Tibial nerve (tissue), 4 donors: ENCODE measurements at regions not wholly inside any gene's neighbourhood (a gene's known extent, or its start where the extent isn't known, plus 50 kb on each side); places are given as distances from the start of the nearest gene placed in this dataset.

Experiments used
- DNase-seq, 2 donors: peaks; one replicate each; pipeline ENCODE4 v3.0.0-alpha.2; 2019; ENCODE audit warnings: low spot score in 2 of 2
- H3K27ac ChIP-seq, 4 donors: fragments of 200-600 bp; sonication (generic) in 3 of 4; one replicate each; pipeline ENCODE4 v1.5.1; 2017 to 2019; ENCODE audit warnings: mild to moderate bottlenecking in 1 of 4
- H3K27me3 ChIP-seq, 2 donors: fragments of 200-600 bp; sonication (generic) in 1 of 2; one replicate each; pipeline versions ENCODE4 v1.5.1 to v1.6.0; 2017 to 2019
- H3K36me3 ChIP-seq, 3 donors: fragments of 200-600 bp; sonication (generic); one replicate each; pipeline ENCODE4 v1.5.1; 2018 to 2019
- H3K4me1 ChIP-seq, 4 donors: fragments of 200-600 bp; sonication (generic) in 3 of 4; one replicate each; pipeline ENCODE4 v1.5.1; 2017 to 2019
- H3K4me3 ChIP-seq, 4 donors: fragments of 200-600 bp; sonication (generic) in 3 of 4; one replicate each; pipeline ENCODE4 v1.5.1; 2017 to 2019; ENCODE audit warnings: mild to moderate bottlenecking in 1 of 4, moderate library complexity in 1 of 4
- H3K9me3 ChIP-seq, 4 donors: fragments of 200-600 bp; sonication (generic) in 3 of 4; one replicate each; pipeline ENCODE4 v1.5.1; 2017 to 2019
- EP300 ChIP-seq, 2 donors: sonication (generic); formaldehyde crosslinking; IDR thresholded peaks; one replicate each; pipeline ENCODE4 v1.6.1; 2017; ENCODE audit warnings: antibody characterized with exemption in 2 of 2, mild to moderate bottlenecking in 1 of 2
- POLR2A ChIP-seq, 2 donors: fragments of 450-650 bp; IDR thresholded peaks; one replicate each; pipeline ENCODE4 v1.6.1; 2017; ENCODE audit warnings: antibody characterized with exemption in 2 of 2, mild to moderate bottlenecking in 2 of 2, moderate library complexity in 2 of 2
- WGBS, 2 donors: methylation state at CpG; one replicate each; pipeline ENCODE4 v1.1.5; 2018; 5-methylcytosine and 5-hydroxymethylcytosine counted together
- TF ChIP-seq, protein P1 (sequence below), 5 experiments: fragments of 200-600 bp in 3 of 5; fragments of 450-650 bp in 2 of 5; sonication (generic) in 3 of 5; IDR thresholded peaks; one replicate each; pipeline ENCODE4 v1.5.1; 2016 to 2019; ENCODE audit warnings: antibody characterized with exemption in 5 of 5, mild to moderate bottlenecking in 3 of 5, moderate library complexity in 2 of 5

- Histone ChIP-seq H3K9me3 (no peaks in the 10 kb centered on the region), H3K4me1 (no peaks in the 10 kb centered on the region), H3K27me3 (no peaks in the 10 kb centered on the region), H3K27ac (no peak overlapping the region), H3K4me3 (no peak overlapping the region), H3K36me3 (no peaks in the 10 kb centered on the region)
- TF ChIP-seq POLR2A (IDR thresholded peaks at IDR 0.05) (no peak), EP300 (IDR thresholded peaks at IDR 0.05) (no peak)
- TF ChIP-seq, protein P1, sequence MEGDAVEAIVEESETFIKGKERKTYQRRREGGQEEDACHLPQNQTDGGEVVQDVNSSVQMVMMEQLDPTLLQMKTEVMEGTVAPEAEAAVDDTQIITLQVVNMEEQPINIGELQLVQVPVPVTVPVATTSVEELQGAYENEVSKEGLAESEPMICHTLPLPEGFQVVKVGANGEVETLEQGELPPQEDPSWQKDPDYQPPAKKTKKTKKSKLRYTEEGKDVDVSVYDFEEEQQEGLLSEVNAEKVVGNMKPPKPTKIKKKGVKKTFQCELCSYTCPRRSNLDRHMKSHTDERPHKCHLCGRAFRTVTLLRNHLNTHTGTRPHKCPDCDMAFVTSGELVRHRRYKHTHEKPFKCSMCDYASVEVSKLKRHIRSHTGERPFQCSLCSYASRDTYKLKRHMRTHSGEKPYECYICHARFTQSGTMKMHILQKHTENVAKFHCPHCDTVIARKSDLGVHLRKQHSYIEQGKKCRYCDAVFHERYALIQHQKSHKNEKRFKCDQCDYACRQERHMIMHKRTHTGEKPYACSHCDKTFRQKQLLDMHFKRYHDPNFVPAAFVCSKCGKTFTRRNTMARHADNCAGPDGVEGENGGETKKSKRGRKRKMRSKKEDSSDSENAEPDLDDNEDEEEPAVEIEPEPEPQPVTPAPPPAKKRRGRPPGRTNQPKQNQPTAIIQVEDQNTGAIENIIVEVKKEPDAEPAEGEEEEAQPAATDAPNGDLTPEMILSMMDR (IDR thresholded peaks at IDR 0.05) = no peak
- no peak for DNase-seq
- WGBS, 2 donors = 77 to 90% methylated on average over 4 of the region's 4 CpGs
Measured at GRCh38 chr1:222357252-222357651, 190.7 kb downstream of the HHIPL2 start.

- Histone ChIP-seq H3K27me3 (no peaks in the 10 kb centered on the region), H3K9me3 (no peaks in the 10 kb centered on the region), H3K4me3 (no peak overlapping the region), H3K27ac (no peak overlapping the region), H3K4me1 (no peaks in the 10 kb centered on the region), H3K36me3 (no peaks in the 10 kb centered on the region)
- TF ChIP-seq POLR2A (IDR thresholded peaks at IDR 0.05) (no peak), EP300 (IDR thresholded peaks at IDR 0.05) (no peak)
- TF ChIP-seq, protein P1 (IDR thresholded peaks at IDR 0.05) = no peak
- DNase-seq = no peak
- WGBS, 2 donors = 84 to 91% methylated on average over 3 of the region's 3 CpGs
Measured at GRCh38 chr1:222347627-222348026, 200.3 kb downstream of the HHIPL2 start.

DNA sequence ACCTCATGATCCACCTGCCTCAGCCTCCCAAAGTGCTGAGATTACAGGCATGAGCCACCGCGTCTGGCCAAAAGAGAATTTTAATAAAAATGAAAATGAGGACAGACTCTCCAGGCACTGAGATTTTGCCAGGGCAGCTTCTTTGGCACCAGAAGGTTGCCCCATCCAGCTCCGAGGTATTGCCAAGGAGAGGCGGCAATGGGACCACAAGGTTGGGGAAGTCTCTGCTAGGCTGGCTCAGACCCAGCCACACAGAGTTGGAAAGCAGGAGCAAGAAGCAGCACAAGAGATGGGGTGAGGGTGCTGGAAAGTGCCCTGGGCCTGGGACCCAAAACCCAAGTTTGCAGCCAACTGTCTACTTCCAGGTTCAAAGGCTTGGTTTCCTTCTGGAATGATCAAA is 200.9 kb downstream of the HHIPL2 start:
- H3K4me1 ChIP-seq = no peaks in the 10 kb centered on the region
- WGBS, 2 donors = 93 to 96% methylated on average over 4 of the region's 4 CpGs
- no peak for DNase-seq
- no peak overlapping the region for H3K4me3 ChIP-seq
- H3K36me3 ChIP-seq = no peaks in the 10 kb centered on the region
- H3K27ac ChIP-seq = no peak overlapping the region
- no peak for TF ChIP-seq EP300 (IDR thresholded peaks at IDR 0.05)
- TF ChIP-seq, protein P1 (IDR thresholded peaks at IDR 0.05) = no peak
- H3K9me3 ChIP-seq = no peaks in the 10 kb centered on the region
- no peaks in the 10 kb centered on the region for H3K27me3 ChIP-seq

- H3K9me3 ChIP-seq = no peaks in the 10 kb centered on the region
- no peaks in the 10 kb centered on the region for H3K27me3 ChIP-seq
- no peak for DNase-seq
- H3K27ac ChIP-seq = no peak overlapping the region
- WGBS, 2 donors = 60 to 90% methylated on average over 7 of the region's 7 CpGs
- H3K4me1 ChIP-seq = no peaks in the 10 kb centered on the region
- H3K4me3 ChIP-seq = no peak overlapping the region
- TF ChIP-seq POLR2A (IDR thresholded peaks at IDR 0.05) (no peak), EP300 (IDR thresholded peaks at IDR 0.05) (no peak)
- TF ChIP-seq, protein P1 (IDR thresholded peaks at IDR 0.05) = no peak
- no peaks in the 10 kb centered on the region for H3K36me3 ChIP-seq
Measured at GRCh38 chr1:222339376-222339947, 208.4 kb downstream of the HHIPL2 start.

- no peaks in the 10 kb centered on the region for H3K36me3 ChIP-seq
- H3K27me3 ChIP-seq = no peaks in the 10 kb centered on the region
- H3K4me1 ChIP-seq = no peaks in the 10 kb centered on the region
- no peak overlapping the region for H3K27ac ChIP-seq
- H3K4me3 ChIP-seq = no peak overlapping the region
- TF ChIP-seq, protein P1 (IDR thresholded peaks at IDR 0.05) = no peak
- TF ChIP-seq POLR2A (IDR thresholded peaks at IDR 0.05) (no peak), EP300 (IDR thresholded peaks at IDR 0.05) (no peak)
- DNase-seq = no peak
- 80 to 83% methylated on average over 1 of the region's 1 CpG for WGBS, 2 donors
- no peaks in the 10 kb centered on the region for H3K9me3 ChIP-seq
Measured at GRCh38 chr1:222335586-222335985, 212.3 kb downstream of the HHIPL2 start.
